Effector memory CD8-positive, alpha-beta T cell (primary cell): ENCODE measurements at regions not wholly inside any gene's neighbourhood (a gene's known extent, or its start where the extent isn't known, plus 50 kb on each side); places are given as distances from the start of the nearest gene placed in this dataset.
A peak's percentile ranks its signal among the peaks of the same experiment; 100 is the strongest.

ENCODE experiments used
- ATAC-seq: fragments of 150-1000 bp; cut with Tn5 transposase; replicated peaks from 2 replicates; pipeline ENCODE4 v1.10.0; 2021; ENCODE audit warnings: mild to moderate bottlenecking, moderate library complexity
- DNase-seq, 3 experiments: peaks; one replicate each; pipeline ENCODE4 v3.0.0; 2021
- H3K27ac Mint-ChIP-seq, 2 donors: one replicate each; pipeline ENCODE4 v1.8.0; 2022; ENCODE audit warnings: mild to moderate bottlenecking in 2 of 2, mixed read lengths in 2 of 2, moderate library complexity in 2 of 2
- H3K27me3 Mint-ChIP-seq, 2 donors: one replicate each; pipeline ENCODE4 v1.8.0; 2022; ENCODE audit warnings: mixed read lengths in 2 of 2
- H3K36me3 Mint-ChIP-seq: one replicate; pipeline ENCODE4 v1.8.0; 2022; ENCODE audit warnings: mild to moderate bottlenecking, moderate library complexity, mixed read lengths; ENCODE audit not compliant: insufficient read depth
- H3K4me1 Mint-ChIP-seq, 2 donors: one replicate each; pipeline ENCODE4 v1.8.0; 2022; ENCODE audit warnings: low read depth in 2 of 2, mixed read lengths in 2 of 2
- H3K4me3 Mint-ChIP-seq, 2 donors: one replicate each; pipeline ENCODE4 v1.8.0; 2022; ENCODE audit warnings: mild to moderate bottlenecking in 2 of 2, mixed read lengths in 2 of 2, moderate library complexity in 2 of 2
- H3K9me3 Mint-ChIP-seq, 2 donors: one replicate each; pipeline ENCODE4 v1.8.0; 2022; ENCODE audit warnings: mixed read lengths in 2 of 2

DNA sequence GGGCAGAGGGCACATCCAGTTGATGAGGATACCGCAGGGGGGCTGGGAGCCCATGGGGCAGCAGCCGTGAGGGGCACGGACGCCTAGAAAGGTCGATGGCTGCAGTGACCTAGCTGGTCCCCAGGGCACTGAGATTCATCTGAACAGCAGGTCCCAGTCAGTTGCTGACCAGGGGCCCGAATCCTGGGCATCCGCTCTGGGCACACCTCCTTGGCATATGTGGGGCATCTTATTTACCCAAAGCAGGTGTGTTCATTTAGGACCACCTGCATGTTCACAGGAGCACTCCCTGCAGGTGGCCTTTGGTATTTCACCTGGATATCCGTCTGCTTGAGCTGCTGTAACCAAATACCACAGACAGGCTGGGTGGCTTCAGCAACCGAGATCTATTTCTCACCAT lies 72.0 kb upstream of the ODC1 start:
- Mint-ChIP-seq H3K4me1 (no peaks in the 10 kb centered on the region), H3K27ac (peak overlapping the region in 1 of 2 donors; percentile 73), H3K36me3 (no peaks in the 10 kb centered on the region), H3K9me3 (peaks cover 3 to 11% of the 10 kb centered on the region in 2 donors), H3K27me3 (peaks cover 7 to 19% of the 10 kb centered on the region in 2 donors), H3K4me3 (no peak overlapping the region)
- peak in 1 of 3 experiments; percentile 15 for DNase-seq
- peak; percentile 52 for ATAC-seq

DNA sequence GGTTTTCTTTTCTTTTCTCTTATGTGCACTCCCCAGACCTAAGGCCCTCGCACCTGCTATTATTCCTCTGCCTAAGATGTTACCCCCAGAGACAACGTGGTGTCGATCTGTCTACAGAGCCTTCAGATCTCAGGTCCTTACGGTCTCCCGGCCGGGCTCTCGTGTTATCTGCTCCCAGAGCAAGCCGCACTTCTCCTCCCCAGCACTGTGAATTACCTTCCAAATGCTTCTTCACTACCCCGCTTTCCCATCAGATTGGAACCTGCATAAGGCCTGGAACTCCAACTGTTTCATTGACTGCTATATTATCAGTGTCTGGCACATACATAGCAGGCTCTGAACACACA lies 71.2 kb upstream of the ODC1 start:
- H3K4me1 Mint-ChIP-seq, result no peaks in the 10 kb centered on the region
- no peaks in the 10 kb centered on the region for H3K36me3 Mint-ChIP-seq
- ATAC-seq (no peak), DNase-seq (no peak)
- peaks cover 7 to 19% of the 10 kb centered on the region in 2 donors for H3K27me3 Mint-ChIP-seq
- no peak overlapping the region for H3K27ac Mint-ChIP-seq
- H3K4me3 Mint-ChIP-seq, result no peak overlapping the region
- H3K9me3 Mint-ChIP-seq, result peaks cover 5 to 11% of the 10 kb centered on the region in 2 donors

GRCh38 chr2:10518470-10519393 lies 70.6 kb upstream of the ODC1 start:
- no peak for ATAC-seq
- Mint-ChIP-seq H3K9me3 (peaks cover 5 to 11% of the 10 kb centered on the region in 2 donors), H3K4me1 (no peaks in the 10 kb centered on the region), H3K27me3 (peaks cover 3 to 13% of the 10 kb centered on the region in 2 donors), H3K4me3 (no peak overlapping the region), H3K27ac (no peak overlapping the region), H3K36me3 (no peaks in the 10 kb centered on the region)
- no peak for DNase-seq

DNA sequence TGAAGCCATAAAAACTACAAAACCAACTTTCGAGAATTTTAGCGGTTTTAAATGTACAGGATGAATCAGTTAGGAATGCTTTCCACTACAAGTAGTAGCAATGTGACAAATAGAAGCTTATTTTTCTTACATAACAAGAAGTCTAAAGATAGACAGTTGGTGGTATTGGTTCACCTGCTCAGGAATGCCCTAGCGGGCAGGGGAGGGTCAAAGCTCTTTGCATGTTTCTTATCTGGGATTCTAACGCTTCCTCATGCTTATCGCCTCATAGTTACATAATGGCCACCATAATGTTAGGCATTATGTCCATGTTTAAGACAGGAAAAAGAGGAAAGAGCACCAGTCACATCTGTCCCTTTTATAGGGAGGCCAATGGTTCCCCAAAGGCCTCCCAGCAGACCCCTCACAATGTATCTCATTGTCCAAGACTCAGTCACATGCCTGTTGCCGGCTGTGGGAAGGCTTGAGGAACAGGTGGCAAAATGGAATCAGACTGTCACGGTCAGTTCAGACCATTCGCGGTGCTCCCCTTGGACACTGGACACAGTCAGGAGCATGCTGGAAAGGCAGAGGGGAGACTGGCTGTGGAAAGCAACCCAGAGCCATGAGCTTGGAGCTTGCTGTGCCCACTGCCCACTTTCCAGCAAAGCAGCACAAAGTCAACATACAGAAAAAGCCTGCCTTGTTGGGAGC lies 69.4 kb upstream of the ODC1 start:
- ATAC-seq (no peak), DNase-seq (no peak)
- peaks cover 0 to under 1% of the 10 kb centered on the region in 2 donors for H3K27me3 Mint-ChIP-seq
- H3K27ac Mint-ChIP-seq, result no peak overlapping the region
- no peaks in the 10 kb centered on the region for H3K4me1 Mint-ChIP-seq
- no peaks in the 10 kb centered on the region for H3K36me3 Mint-ChIP-seq
- peaks cover 5 to 11% of the 10 kb centered on the region in 2 donors for H3K9me3 Mint-ChIP-seq
- no peak overlapping the region for H3K4me3 Mint-ChIP-seq

DNA sequence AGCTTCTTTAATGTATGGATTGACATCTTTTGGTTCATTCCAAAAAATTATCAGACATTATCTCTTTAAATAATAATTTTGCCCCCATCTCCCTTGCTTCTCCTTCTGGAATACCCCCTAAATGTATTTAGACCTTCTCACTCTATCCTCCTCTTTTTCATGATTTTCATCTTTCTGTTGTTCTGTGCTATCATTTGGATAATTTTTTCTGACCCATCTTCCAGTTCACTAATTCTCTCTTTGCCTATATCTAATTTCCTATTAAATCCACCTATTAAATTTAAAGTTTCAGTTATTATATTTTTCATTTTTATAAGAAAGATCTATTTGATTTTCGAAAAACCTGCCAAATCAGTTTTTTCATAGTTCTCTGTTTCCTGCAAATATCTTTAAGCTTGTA lies 67.8 kb upstream of the ODC1 start:
- no peak for ATAC-seq
- Mint-ChIP-seq H3K4me3 (no peak overlapping the region), H3K9me3 (peaks cover 5 to 11% of the 10 kb centered on the region in 2 donors), H3K4me1 (no peaks in the 10 kb centered on the region), H3K27me3 (no peaks in the 10 kb centered on the region), H3K36me3 (no peaks in the 10 kb centered on the region), H3K27ac (no peak overlapping the region)
- no peak for DNase-seq

DNA sequence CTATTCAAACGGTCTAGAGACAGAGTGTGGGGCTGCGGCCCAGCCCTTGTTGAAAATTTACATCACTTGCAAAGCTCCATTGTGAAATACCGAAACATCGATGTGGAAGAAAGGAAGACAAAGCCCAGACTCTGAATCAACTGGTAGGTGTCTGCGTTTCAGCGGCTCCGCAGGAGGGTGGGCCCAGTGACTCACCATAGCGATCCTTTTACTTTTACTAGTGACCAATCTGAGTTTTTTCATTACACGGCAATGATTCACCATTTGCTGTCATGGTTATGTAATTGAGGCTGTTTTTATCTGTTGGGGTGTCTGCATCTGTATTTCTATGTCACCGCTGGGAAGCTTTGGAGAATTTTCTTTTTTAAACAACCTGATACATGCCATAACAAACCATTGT lies 66.6 kb upstream of the ODC1 start:
- no peaks in the 10 kb centered on the region for H3K27me3 Mint-ChIP-seq
- no peak overlapping the region for H3K27ac Mint-ChIP-seq
- no peaks in the 10 kb centered on the region for H3K36me3 Mint-ChIP-seq
- no peak for ATAC-seq
- H3K4me3 Mint-ChIP-seq, result no peak overlapping the region
- H3K9me3 Mint-ChIP-seq, result peaks cover 5 to 11% of the 10 kb centered on the region in 2 donors
- H3K4me1 Mint-ChIP-seq, result no peaks in the 10 kb centered on the region
- DNase-seq, result no peak

GRCh38 chr2:10514273-10514672 lies 66.1 kb upstream of the ODC1 start:
- Mint-ChIP-seq H3K9me3 (peaks cover 5 to 11% of the 10 kb centered on the region in 2 donors), H3K4me3 (no peak overlapping the region), H3K27ac (no peak overlapping the region), H3K27me3 (no peaks in the 10 kb centered on the region), H3K36me3 (no peaks in the 10 kb centered on the region), H3K4me1 (no peaks in the 10 kb centered on the region)
- no peak for DNase-seq
- no peak for ATAC-seq

DNA sequence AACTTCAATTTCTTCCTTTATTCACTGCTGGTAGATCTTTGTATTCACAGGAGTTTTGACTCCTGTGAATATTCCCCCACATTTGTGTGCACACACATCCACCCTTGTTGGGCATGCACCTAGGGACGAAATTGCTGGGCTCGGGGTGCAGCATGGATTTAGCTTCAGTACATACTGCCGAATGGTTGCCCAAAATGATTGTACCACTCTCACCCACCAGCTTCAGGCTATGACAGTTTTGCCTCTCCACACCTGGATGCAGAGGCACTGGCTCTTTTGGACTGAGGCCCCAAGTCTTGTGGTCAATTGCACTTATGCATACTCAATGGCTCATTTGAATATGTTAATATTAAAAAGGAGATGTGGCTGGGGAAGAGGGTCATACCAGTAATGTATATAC lies 65.1 kb upstream of the ODC1 start:
- Mint-ChIP-seq H3K4me1 (no peaks in the 10 kb centered on the region), H3K27ac (no peak overlapping the region), H3K36me3 (no peaks in the 10 kb centered on the region), H3K27me3 (no peaks in the 10 kb centered on the region), H3K4me3 (no peak overlapping the region), H3K9me3 (peaks cover 5 to 11% of the 10 kb centered on the region in 2 donors)
- DNase-seq (no peak), ATAC-seq (no peak)

- Mint-ChIP-seq H3K27ac (no peak overlapping the region), H3K27me3 (peaks cover 0 to 6% of the 10 kb centered on the region in 2 donors), H3K9me3 (no peaks in the 10 kb centered on the region), H3K36me3 (no peaks in the 10 kb centered on the region), H3K4me3 (no peak overlapping the region), H3K4me1 (no peaks in the 10 kb centered on the region)
- DNase-seq (no peak), ATAC-seq (no peak)
These were observed 59.9 kb upstream of the ODC1 start for GRCh38 chr2:10508038-10508437.

DNA sequence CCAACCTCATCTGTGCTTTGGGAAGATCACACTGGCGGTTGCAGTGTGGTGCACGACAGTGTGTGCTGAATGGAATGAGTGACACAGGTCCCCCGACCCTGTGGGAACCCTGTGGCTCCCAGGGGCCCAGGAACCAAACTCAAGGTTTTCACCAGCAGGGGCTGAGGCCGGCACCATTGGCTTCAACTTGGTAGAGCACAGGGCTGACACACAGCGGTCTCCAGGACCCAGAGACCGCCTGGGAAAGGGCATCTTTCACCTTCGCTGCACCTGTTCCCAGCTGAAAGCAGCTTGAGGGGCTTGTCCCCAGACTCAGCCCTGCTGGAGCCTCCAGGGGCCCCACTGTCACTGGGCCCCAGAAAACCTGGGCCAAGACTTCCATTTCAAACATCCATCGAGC lies 59.0 kb upstream of the ODC1 start:
- DNase-seq (no peak), ATAC-seq (no peak)
- peaks cover 9 to 15% of the 10 kb centered on the region in 2 donors for H3K27me3 Mint-ChIP-seq
- H3K9me3 Mint-ChIP-seq, result no peaks in the 10 kb centered on the region
- H3K4me3 Mint-ChIP-seq, result no peak overlapping the region
- no peaks in the 10 kb centered on the region for H3K36me3 Mint-ChIP-seq
- H3K27ac Mint-ChIP-seq, result peak overlapping the region in 1 of 2 donors; percentile 7
- H3K4me1 Mint-ChIP-seq, result no peaks in the 10 kb centered on the region

DNA sequence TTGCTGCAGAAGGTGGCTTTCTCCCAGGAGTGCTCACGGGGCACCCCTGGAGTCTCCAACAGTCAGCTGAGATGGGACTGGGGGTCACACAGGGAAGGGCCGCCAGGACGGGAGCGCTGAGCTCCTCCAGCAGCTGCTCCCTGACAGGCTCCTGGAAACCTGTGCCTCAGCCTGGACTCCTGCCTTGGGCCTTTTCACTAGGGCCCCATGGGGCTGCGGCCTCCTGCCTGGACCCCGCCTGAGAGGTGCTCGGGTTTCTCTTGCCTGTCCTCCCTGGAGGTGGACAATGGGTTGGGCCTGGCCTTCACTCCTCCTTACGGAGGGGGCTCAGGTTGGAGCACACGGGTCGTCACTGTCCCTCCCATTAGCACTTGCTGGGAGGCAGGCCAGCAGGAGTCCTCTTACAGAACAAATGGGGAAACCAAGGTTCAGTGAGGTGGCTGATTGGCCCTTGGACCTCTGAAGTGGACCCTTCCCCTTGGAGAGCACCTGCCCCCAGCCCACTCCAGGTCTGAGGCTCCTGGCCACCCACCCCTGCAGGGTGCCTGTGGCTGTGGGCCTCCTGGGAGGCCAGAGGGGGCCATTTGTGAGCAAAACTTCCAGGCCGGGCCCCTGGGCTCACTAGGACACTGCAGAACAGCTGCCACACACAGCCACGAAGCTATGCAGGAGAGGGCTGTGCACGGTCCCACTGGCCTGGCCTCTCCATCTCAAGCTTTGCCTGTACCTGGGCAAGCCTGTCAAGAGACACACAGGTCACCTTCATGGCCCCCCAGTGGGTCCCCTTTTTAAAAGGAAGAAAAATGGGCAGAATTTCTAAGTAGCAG lies 57.1 kb upstream of the ODC1 start:
- H3K36me3 Mint-ChIP-seq, result no peaks in the 10 kb centered on the region
- H3K4me3 Mint-ChIP-seq, result no peak overlapping the region
- H3K4me1 Mint-ChIP-seq, result no peaks in the 10 kb centered on the region
- H3K27me3 Mint-ChIP-seq, result peaks cover 14 to 21% of the 10 kb centered on the region in 2 donors
- no peaks in the 10 kb centered on the region for H3K9me3 Mint-ChIP-seq
- no peak for ATAC-seq
- H3K27ac Mint-ChIP-seq, result no peak overlapping the region
- no peak for DNase-seq

GRCh38 chr2:10504370-10504993 lies 56.4 kb upstream of the ODC1 start:
- no peak overlapping the region for H3K27ac Mint-ChIP-seq
- H3K4me3 Mint-ChIP-seq, result no peak overlapping the region
- H3K27me3 Mint-ChIP-seq, result peaks cover 14 to 21% of the 10 kb centered on the region in 2 donors
- no peaks in the 10 kb centered on the region for H3K36me3 Mint-ChIP-seq
- no peaks in the 10 kb centered on the region for H3K9me3 Mint-ChIP-seq
- H3K4me1 Mint-ChIP-seq, result no peaks in the 10 kb centered on the region
- no peak for DNase-seq
- ATAC-seq, result no peak

DNA sequence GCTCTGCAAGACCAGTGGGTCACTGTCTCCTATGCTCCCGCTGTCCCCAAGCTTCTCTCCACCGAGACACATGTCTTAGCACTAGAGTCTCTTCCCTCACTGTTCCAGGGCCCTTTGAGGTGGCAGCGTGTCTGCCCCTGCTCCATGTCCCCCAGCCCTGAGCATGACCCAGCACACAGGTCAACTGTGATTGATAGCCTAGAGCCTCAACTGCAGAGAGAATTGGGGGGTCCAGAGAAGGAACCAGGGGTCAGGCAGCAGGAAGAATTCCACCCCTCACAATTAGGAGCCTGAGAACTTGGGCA lies 54.6 kb upstream of the ODC1 start:
- H3K27me3 Mint-ChIP-seq, result peaks cover 21 to 35% of the 10 kb centered on the region in 2 donors
- no peak for ATAC-seq
- H3K36me3 Mint-ChIP-seq, result peaks cover 2% of the 10 kb centered on the region
- H3K27ac Mint-ChIP-seq, result peak overlapping the region in 1 of 2 donors; percentile 54
- no peaks in the 10 kb centered on the region for H3K9me3 Mint-ChIP-seq
- no peak overlapping the region for H3K4me3 Mint-ChIP-seq
- DNase-seq, result no peak
- H3K4me1 Mint-ChIP-seq, result peaks cover 5% of the 10 kb centered on the region in 2 donors
